HG02588 (cell line): ENCODE measurements at regions not wholly inside any gene's neighbourhood (a gene's known extent, or its start where the extent isn't known, plus 50 kb on each side); places are given as distances from the start of the nearest gene placed in this dataset.
"Not testable (repeated sequence)": the region's sequence is repeated elsewhere in the genome, so short reads cannot be mapped to it uniquely, and the experiment has no call there.

Experiments used
- ATAC-seq: cut with Tn5 transposase; IDR thresholded peaks from one replicate; pipeline ENCODE4 v1.9.1; 2021; ENCODE audit warnings: mild to moderate bottlenecking, moderate library complexity; ENCODE audit not compliant: unreplicated experiment

DNA sequence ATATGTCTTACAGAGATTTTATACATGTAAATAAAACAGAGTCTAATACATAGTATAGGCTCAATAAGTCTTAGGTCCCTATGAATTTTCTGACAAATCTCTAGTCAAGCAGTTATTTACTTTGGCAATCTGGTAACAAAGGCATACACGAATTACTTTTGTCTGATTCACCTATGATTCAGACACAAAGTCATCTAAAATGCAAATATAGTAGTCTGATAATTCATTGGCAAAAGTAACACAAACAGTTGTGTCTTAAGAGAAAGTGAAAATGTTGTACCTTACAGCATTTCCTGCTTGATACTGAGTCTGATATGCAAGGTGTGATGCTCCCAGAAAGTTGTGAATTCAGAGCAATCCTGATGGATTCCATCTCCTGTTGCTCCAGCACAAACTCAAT lies 209.4 kb upstream of the PRSS1 start:
- no peak for ATAC-seq

DNA sequence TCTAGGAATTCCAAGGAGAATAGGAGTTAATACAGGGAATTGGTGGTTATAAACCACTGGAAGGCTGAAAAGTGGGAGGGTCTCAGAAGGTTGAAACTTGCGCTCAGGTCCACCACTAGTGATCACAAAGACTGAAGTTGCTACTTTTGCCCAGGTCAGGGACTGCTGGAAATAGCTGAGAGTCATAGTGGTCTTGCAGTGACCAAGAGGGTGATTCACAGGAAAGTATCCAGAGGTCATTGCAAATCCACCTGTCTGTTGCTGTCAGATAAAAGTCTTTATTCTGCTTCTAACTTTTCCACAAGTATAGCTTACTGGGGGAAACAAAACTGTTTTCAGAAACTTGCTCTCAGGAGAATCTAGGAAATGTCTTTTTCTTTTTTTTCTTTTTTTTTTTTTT lies 211.5 kb upstream of the PRSS1 start:
- ATAC-seq, result no peak

DNA sequence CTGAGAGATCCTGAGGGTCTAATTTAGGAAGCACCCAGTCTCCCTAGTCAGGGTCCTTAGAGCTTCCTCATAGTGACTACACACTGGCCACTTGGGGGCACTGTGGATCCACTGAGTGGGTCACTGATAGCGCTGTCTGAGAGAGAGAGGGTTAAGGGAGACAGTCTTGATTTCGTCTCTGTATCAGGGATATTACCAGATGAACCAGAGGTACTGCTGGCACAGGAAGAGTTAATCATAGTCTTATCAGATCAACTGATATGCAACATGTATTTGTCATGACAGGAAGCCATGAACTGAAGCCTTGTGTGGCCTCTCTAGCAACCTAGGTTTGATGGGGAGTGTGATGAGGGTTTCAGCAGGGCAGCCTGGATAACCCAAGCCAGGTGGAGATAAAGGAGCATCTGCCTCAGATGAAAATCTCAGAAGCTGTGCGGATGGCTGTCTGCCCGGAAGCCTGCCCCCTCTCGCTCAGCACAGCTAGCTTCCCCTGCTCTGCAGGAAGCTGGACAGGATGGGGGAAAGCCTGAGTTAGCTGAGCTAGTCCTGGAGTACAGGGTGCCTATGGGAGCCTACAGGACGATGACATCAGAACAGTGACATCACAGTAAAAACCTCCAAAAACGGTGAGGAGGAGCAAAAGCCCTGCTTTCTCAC lies 214.0 kb upstream of the PRSS1 start:
- peak; percentile 98 for ATAC-seq

DNA sequence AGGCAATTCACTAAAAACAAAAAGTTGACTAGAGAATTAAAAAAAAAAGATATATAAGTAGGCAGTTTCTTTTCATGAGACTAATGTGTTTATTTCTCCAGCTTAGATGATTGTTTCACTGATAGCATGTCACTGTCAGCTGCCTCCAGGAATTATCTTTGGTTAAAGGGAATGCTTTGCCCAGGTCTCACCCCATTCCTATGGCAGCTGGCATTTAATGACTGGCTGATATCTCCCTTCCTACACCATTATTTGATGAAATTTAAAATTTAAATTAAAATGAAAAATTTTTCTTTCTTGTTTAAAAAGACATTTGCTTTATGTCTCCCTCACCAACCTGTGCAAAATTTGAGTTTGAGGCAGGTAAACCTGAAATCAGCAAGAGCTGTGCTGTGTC lies 214.5 kb upstream of the PRSS1 start:
- no peak for ATAC-seq

DNA sequence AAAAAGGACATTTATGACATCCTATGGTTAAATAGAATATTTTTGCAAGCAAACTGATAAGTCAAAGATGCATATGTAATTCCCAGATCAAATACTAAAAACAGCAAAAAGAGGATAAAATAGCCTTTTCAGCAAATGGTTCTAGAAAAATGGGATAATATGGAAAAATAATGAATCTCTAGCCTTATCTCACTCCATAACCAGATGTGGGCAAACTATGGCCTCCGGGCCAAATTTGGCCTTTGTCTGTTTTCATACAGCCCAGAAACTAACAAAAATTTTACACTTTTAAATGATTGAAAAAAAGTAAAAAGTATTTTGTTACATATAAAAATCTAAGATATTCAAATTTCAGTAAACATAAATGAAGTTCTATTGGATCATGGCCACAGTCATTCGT lies 215.4 kb upstream of the PRSS1 start:
- no peak for ATAC-seq

DNA sequence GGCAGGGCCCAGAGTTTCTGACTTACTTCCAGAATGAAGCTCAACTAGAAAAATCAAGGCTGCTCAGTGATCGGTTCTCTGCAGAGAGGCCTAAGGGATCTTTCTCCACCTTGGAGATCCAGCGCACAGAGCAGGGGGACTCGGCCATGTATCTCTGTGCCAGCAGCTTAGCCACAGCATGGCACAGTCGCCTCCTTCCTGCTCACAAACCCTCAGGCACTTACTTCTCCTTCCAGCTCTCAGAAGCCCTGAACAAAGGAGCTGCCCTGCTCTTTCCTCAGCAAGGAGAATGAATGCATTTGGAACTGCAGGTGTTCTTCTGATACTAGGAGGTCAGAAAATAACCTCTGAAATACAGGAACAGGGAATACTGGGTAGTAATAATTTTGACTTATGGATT lies 219.7 kb upstream of the PRSS1 start:
- no peak for ATAC-seq

DNA sequence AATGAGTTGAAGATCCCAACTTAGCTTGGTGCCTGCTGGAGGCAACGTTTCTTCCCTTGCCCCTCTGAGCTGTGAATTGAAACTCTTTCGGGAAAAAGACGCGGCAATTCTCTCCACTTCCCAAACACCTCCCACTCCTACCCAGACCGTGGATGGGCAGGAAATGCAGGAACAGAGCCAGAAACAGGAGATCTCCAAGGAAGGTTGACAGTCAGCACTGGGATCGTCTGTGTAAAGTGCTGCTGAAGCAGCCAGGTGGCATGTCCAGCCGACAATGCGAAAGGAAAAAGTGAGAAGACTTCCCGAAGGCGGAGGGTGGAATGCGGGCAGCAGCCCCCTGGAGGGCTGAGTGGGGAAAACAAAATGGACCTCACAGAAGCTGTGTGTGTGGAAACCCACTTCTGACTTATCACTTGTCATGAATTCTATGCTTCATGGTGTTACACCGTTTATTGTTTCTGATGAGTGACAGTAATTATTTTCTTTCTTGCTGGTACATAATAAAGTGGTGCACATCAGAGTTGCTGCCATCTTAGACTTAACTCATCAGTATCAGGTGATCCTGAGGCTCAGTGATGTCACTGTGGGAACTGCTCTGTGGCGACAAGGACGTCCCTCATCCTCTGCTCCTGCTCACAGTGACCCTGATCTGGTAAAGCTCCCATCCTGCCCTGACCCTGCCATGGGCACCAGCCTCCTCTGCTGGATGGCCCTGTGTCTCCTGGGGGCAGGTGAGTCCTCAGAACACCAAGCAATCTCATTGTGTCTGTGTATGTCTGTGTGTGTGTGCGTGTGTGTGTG lies 220.5 kb upstream of the PRSS1 start:
- ATAC-seq, result no peak

DNA sequence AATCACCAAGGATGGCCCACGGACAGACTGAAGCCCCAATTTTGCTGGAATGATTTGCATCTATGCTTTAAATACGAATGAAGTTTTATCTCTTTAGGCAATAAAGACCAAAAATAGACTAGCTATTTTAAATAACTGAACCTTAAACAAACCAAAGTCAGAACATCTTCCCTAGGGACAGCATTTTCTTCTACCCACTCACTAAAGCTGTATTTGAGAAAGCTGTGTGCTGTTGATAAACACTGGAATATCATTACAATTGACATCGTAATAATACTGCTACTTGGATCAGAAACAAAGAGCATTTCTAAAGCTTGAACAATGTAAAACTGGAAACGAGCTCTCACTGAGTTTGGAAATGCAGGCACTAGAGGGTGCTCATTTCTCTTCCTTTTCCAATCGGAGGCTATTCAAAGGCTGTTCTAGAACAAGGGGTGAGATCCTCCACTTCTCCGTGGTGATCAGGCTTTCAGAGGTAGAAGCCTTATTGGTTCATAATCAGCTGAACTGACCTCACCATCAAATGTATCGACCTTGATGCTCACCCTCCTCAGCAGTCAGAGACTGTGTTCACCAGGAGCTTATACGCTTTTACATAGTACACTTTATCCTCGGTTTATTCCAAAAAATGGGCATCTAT lies 225.3 kb upstream of the PRSS1 start:
- no peak for ATAC-seq

DNA sequence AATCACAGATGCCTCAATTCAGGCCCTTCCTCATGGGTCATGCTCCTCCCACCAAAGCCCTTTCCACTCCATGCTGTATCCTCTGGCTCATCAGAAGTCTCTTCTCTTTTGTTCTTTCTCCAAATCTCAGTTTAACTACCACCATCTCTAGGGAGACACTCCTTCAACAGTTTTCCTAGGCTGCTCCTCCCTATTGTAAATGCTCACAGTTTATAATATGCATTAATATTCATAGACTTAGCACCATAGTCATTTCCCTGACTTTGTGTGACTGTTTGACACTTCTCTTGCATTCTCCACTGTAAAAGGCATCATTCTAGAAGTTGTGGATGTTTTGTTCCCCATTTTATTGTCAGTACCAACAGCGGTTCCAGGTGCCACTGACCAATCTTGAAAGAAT lies 226.5 kb upstream of the PRSS1 start:
- no peak for ATAC-seq

DNA sequence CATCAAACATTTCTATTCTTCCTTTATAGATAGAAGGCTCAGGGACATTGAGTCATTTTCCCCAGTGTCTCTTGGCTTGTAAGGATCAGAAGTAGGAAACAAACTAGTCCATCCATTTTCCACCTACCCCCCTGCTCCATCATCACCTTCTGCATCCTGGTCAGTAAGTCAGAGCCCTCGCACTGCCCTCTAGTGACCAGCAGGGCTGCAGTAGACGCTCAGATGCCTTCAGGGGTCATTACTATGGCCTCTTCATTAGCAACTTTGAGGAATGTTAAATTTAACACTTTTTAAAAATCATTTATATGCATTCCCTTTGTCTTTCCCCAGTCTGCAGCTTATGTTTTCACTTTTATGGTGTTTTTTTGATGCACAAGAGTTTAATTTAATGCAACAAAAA lies 228.4 kb upstream of the PRSS1 start:
- ATAC-seq, result not testable (repeated sequence)

DNA sequence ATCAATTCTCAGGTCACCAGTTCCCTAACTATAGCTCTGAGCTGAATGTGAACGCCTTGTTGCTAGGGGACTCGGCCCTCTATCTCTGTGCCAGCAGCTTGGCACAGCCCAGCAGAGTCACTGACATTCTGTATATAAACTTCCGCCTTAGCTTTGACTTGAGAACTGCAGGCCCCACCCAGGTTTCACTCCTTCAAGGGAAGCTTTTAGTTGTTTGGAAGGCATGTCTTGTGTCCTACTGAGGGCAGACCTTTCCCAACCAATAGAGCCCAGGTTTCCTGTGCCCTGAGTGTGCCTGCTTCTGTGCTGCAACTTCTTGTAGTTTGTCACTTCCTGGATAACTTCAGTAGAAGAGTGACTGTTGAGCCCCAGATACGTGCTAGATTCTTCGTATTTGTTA lies 228.8 kb upstream of the PRSS1 start:
- ATAC-seq, result not testable (repeated sequence)

DNA sequence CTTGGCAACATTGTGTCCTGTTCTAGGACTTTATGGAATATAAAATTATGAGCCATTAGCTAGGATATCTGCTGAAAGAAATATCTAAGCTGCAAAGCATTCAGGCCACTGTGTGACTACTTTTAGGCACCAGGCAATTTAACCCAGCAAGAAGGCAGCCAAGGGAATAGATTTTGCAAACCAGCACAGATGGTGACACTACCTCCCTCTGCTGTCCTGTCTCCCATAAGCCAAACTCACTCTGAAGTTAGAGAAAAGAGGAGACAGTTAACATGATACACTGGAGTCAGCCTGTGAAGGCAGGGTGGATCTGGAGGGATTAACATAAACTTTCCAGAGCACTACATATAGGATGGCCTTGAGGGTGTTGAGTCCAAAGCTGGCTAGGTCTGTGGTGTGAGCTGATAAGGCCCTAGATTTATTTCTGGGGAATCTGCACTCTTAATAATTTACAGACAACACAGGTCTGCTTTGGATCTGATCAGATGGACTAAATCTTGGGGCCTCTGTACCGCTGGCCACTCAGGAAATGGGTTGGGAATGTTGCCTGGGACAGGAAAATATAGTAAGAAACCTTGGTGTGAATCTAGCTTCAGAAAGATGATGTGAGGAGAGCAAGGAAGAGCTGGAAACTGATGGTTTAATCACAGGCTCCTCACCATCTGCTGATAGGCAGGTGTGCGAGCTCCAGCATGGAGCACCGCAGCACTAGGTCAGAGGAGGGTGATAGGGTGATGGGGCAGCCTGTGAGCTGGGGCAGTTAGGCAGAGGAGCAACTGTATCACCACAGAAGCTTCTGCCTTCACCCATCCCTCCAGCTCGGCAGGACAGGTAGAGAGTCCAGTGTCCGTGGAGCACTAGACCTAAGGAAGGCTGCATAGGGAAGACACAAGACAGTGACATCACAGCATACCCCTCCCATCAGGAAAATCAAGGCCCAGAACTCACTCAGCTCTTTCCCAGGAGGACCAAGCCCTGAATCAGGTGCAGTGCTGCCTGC lies 229.9 kb upstream of the PRSS1 start:
- no peak for ATAC-seq

DNA sequence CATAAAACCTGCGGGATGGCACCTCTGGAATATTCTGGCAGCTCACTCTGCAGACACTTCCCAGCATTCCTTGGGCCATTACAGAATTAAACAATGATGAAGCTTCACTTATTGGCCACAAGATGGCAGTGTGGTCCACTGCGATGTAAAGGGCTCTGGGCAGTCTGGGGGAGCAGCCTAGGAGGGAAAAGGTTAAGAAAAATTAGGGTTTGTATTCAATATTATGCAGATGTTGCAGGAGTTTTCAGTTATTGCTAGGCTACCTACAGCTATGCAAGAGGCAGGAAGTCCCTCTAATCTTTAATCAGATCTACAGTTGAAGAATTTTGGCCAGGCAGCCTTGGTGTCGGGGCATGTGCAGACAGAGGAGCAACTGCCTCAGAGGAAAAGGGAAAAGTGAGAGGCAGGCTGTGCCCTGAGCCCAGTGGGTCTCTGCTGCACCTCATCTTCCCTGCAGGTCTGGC lies 233.2 kb upstream of the PRSS1 start:
- peak; percentile 94 for ATAC-seq

DNA sequence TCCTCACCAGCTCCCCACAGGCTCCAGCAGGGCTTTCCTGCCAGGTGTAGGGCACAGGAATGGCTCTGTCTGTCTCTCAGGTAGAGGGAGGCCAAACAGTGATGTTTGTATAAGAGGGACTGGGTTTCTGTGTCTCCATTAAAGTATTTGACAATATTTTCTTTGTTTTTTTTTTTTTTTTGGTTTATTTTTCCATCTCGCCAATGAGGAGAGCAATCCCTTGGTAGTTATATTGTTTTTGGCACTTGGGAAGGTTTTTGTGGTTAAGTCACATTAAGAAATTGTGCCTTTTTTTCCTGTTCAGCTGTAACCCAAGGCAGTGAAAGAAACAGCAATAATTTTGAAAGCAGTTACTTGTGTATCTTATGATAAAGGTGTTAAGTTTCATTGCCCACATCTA lies 234.6 kb upstream of the PRSS1 start:
- ATAC-seq, result not testable (repeated sequence)

DNA sequence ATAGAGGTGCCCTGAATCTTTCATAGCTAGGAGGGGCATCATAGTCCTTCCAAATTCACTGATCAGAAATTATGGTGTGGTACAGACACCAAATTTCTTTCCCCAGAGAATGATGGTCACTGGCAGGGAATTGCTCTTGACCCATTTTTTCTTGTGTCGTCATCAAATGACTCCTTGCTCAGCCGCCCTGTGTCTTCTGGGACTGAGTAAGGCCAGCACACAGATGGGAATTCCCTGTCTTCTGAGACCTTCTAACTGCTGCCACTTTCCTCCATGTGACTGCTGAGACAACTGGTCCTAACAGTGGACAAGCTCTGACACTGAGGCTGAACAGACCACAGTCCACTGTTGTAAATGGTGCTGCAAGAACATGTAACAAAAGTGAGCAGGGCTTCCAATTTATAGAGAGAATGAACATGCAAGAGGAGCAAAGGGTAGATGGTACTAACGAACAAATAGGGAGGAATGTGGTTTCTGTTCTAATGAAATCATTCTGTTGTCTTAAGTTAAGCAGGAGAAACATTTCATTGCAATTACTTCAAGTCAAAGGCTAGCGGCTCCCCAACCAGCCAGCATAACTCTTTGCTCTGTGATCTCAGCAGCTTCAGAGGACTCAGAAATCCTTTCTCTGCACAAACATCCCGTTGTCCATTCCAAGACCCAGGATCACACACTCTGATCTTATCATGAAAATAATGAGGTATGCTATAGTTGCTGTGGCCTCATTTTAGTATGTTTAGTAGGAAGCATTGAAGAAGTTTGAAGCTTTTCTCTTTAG lies 235.9 kb upstream of the PRSS1 start:
- no peak for ATAC-seq

DNA sequence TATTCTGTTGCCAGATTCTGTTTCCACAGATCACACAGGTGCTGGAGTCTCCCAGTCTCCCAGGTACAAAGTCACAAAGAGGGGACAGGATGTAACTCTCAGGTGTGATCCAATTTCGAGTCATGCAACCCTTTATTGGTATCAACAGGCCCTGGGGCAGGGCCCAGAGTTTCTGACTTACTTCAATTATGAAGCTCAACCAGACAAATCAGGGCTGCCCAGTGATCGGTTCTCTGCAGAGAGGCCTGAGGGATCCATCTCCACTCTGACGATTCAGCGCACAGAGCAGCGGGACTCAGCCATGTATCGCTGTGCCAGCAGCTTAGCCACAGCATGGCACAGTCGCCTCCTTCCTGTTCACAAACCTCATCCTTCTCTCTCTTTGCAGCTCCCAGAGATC lies 237.5 kb upstream of the PRSS1 start:
- no peak for ATAC-seq

DNA sequence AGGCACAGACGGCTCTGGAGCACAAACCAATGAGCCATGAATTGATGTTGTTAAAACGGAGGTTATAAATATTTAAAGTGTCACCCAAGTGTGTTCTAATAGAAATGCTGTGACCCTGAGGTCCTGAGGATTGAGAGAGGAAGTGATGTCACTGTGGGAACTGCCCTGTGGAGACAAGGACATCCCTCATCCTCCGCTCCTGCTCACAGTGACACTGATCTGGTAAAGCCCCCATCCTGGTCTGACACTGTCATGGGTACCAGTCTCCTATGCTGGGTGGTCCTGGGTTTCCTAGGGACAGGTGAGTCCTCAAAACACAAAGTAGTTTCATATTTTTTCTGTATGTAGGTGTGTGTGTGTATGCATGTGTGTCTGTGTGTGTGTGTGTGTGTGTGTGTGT lies 237.9 kb upstream of the PRSS1 start:
- ATAC-seq, result no peak

DNA sequence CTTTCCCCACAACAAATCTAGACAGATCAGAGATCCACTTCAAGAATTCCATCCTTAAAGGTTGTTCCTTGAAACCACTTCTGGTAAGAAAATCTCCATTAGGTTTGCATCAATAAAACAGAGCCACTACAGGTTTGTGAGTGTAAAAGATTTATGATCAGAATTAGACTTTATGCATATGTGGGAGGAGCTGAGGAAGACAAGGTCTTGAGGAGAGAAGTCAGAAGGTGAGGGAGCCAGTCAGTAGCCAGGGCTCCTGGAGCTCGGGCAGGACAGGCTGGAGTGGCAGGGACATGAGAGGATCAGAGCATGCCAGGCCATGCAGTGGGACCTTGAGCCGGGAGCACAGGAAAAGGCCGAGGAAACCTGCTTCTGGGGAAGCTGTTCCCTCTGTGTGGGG lies 240.0 kb upstream of the PRSS1 start:
- not testable (repeated sequence) for ATAC-seq

DNA sequence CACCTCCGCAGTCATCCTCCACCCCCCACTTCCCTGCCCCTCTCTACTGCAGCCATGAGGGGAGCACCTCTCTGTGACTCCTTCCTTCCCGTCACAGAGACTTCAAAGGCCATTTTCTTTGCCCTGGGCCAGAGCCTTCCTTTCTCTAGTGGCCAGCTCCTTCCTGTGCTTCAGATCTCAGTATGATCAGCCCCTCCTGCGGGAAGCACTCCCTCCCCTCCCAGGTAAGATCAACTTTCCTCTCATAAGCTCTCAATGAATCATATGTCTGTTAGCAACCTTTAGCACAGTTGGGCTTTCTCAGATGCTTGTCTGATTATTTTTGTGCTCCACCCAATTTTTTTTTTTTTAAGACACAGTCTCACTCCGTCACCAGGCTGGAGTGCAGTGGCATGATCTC lies 241.0 kb upstream of the PRSS1 start:
- no peak for ATAC-seq

DNA sequence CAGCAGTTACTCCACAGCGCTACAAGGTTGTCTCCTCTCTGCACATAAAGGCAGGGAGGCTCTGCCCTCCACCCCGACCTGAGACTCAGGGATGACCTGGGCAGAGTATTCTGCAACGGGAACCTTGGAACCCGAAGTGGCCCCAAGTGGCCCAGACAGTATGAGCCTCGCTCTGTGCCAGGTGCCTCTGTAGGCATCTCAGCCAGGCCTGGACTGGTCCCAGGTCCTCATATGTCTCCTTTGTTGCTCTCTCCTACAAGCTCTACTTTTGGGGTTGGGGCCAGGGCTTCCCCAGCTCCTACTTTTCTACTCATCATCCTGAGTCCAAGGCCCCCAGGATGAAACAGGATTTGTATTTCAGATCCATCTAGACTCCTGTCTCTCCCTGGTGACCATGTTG lies 241.5 kb upstream of the PRSS1 start:
- ATAC-seq, result no peak
